ENCODE measurements at regions not wholly inside any gene's neighbourhood (a gene's known extent, or its start where the extent isn't known, plus 50 kb on each side); places are given as distances from the start of the nearest gene placed in this dataset.

GRCh38 chr2:145079641-145080040 is 559.7 kb upstream of the ZEB2 start:
- no peak overlapping the region for H3K4me3 ChIP-seq (ENCODE audit: low read depth in 2 of 2, low read length in 2 of 2)
- no peaks in the 10 kb centered on the region for H3K27me3 ChIP-seq (ENCODE audit: control insufficient read depth, insufficient read depth, low read length)
- ChIA-PET POLR2A (no interaction called here), CTCF (no interaction called here)
- ATAC-seq (no peak), DNase-seq (ENCODE audit: low read depth, low spot score) (no peak)
- H3K27ac ChIP-seq (ENCODE audit: low read length): no peak overlapping the region
- intact Hi-C loops (cut with micrococcal nuclease; ENCODE audit: unreplicated experiment): no loop called here
- TF ChIP-seq CTCF (IDR thresholded peaks at IDR 0.05): no peak
- TF ChIP-seq TCF7L2 (IDR thresholded peaks at IDR 0.05; ENCODE audit: low read depth, low read length): no peak
- TF ChIP-seq REST (IDR thresholded peaks at IDR 0.05; ENCODE audit: insufficient read depth in 1 of 2, low read depth in 2 of 2, low read length in 1 of 2): no peak
- no peak for TF ChIP-seq POLR2AphosphoS5 (IDR thresholded peaks at IDR 0.05; ENCODE audit: low read depth, low read length)
- TF ChIP-seq SIN3A (IDR thresholded peaks at IDR 0.05; ENCODE audit: borderline replicate concordance, insufficient read depth, low read depth, low read length): no peak
- H3K4me1 ChIP-seq (ENCODE audit: control insufficient read depth, insufficient read depth, low read length): no peaks in the 10 kb centered on the region
- BruUV-seq (replicated peaks): no TSS peak
- no peaks in the 10 kb centered on the region for H3K9me3 ChIP-seq (ENCODE audit: control insufficient read depth, insufficient read depth, low read depth, low read length)
- in situ Hi-C loops (cut with HindIII; ENCODE audit: low pct_unique_long_range_greater_than_20kb, low sequenced_read_pairs): no loop called here
- no peaks in the 10 kb centered on the region for H3K36me3 ChIP-seq (ENCODE audit: control insufficient read depth, insufficient read depth, low read length)

- ChIA-PET CTCF (no interaction called here), POLR2A (no interaction called here)
- BruUV-seq (replicated peaks): no TSS peak
- H3K27ac ChIP-seq (ENCODE audit: low read length): no peak overlapping the region
- no peaks in the 10 kb centered on the region for H3K36me3 ChIP-seq (ENCODE audit: control insufficient read depth, insufficient read depth, low read length)
- no peaks in the 10 kb centered on the region for H3K4me1 ChIP-seq (ENCODE audit: control insufficient read depth, insufficient read depth, low read length)
- H3K9me3 ChIP-seq (ENCODE audit: control insufficient read depth, insufficient read depth, low read depth, low read length): no peaks in the 10 kb centered on the region
- ATAC-seq (no peak), DNase-seq (ENCODE audit: low read depth, low spot score) (no peak)
- intact Hi-C loops (cut with micrococcal nuclease; ENCODE audit: unreplicated experiment): no loop called here
- TF ChIP-seq REST (IDR thresholded peaks at IDR 0.05; ENCODE audit: insufficient read depth in 1 of 2, low read depth in 2 of 2, low read length in 1 of 2) (no peak), POLR2AphosphoS5 (IDR thresholded peaks at IDR 0.05; ENCODE audit: low read depth, low read length) (no peak), SIN3A (IDR thresholded peaks at IDR 0.05; ENCODE audit: borderline replicate concordance, insufficient read depth, low read depth, low read length) (no peak), CTCF (IDR thresholded peaks at IDR 0.05) (no peak), TCF7L2 (IDR thresholded peaks at IDR 0.05; ENCODE audit: low read depth, low read length) (no peak)
- in situ Hi-C loops (cut with HindIII; ENCODE audit: low pct_unique_long_range_greater_than_20kb, low sequenced_read_pairs): no loop called here
- H3K27me3 ChIP-seq (ENCODE audit: control insufficient read depth, insufficient read depth, low read length): no peaks in the 10 kb centered on the region
- H3K4me3 ChIP-seq (ENCODE audit: low read depth in 2 of 2, low read length in 2 of 2): no peak overlapping the region
Observed at GRCh38 chr2:145078923-145079322, 559.0 kb upstream of the ZEB2 start.
